ENCODE measurements at regions not wholly inside any gene's neighbourhood (a gene's known extent, or its start where the extent isn't known, plus 50 kb on each side); places are given as distances from the start of the nearest gene placed in this dataset.

GRCh38 chr22:26977741-26978376 is 320.5 kb downstream of the MIAT start:
- no peaks in the 10 kb centered on the region for H3K27me3 ChIP-seq (replicated peaks; ENCODE audit: insufficient read depth, low read depth, low read length, poor library complexity)
- H3K4me1 ChIP-seq (ENCODE audit: insufficient read depth, low read length, poor library complexity, severe bottlenecking): peaks cover 6% of the 10 kb centered on the region
- DNase-seq (ENCODE audit: low spot score): no peak
- ChIA-PET CTCF (no interaction called here), POLR2A (ENCODE audit: low non-redundant PET) (no interaction called here)
- TF ChIP-seq EZH2 (IDR thresholded peaks at IDR 0.05; ENCODE audit: borderline replicate concordance, low read depth, low read length, poor library complexity, severe bottlenecking) (no peak), CTCF (conservative IDR thresholded peaks at IDR 0.05; ENCODE audit: low read depth, low read length) (no peak)
- H3K36me3 ChIP-seq (ENCODE audit: insufficient read depth, low read length, poor library complexity, severe bottlenecking): no peaks in the 10 kb centered on the region
- BruUV-seq (replicated peaks): no TSS peak
- H3K9me3 ChIP-seq (ENCODE audit: low read depth, low read length, poor library complexity, severe bottlenecking): no peaks in the 10 kb centered on the region
- H3K27ac ChIP-seq (ENCODE audit: low read depth, low read length, poor library complexity, severe bottlenecking): no peak overlapping the region
- no peak overlapping the region for H3K4me3 ChIP-seq (ENCODE audit: low read depth, low read length, poor library complexity, severe bottlenecking)
- intact Hi-C loops (cut with micrococcal nuclease; ENCODE audit: unreplicated experiment): no loop called here

GRCh38 chr22:26979294-26979693 is 321.9 kb downstream of the MIAT start:
- no TSS peak for BruUV-seq (replicated peaks)
- Histone ChIP-seq H3K36me3 (ENCODE audit: insufficient read depth, low read length, poor library complexity, severe bottlenecking) (no peaks in the 10 kb centered on the region), H3K4me1 (ENCODE audit: insufficient read depth, low read length, poor library complexity, severe bottlenecking) (peaks cover 6% of the 10 kb centered on the region), H3K9me3 (ENCODE audit: low read depth, low read length, poor library complexity, severe bottlenecking) (no peaks in the 10 kb centered on the region), H3K27me3 (replicated peaks; ENCODE audit: insufficient read depth, low read depth, low read length, poor library complexity) (no peaks in the 10 kb centered on the region), H3K27ac (ENCODE audit: low read depth, low read length, poor library complexity, severe bottlenecking) (no peak overlapping the region), H3K4me3 (ENCODE audit: low read depth, low read length, poor library complexity, severe bottlenecking) (no peak overlapping the region)
- ChIA-PET CTCF (no interaction called here), POLR2A (ENCODE audit: low non-redundant PET) (no interaction called here)
- no peak for TF ChIP-seq EZH2 (IDR thresholded peaks at IDR 0.05; ENCODE audit: borderline replicate concordance, low read depth, low read length, poor library complexity, severe bottlenecking)
- no peak for TF ChIP-seq CTCF (conservative IDR thresholded peaks at IDR 0.05; ENCODE audit: low read depth, low read length)
- intact Hi-C loops (cut with micrococcal nuclease; ENCODE audit: unreplicated experiment): no loop called here
- no peak for DNase-seq (ENCODE audit: low spot score)

GRCh38 chr22:26981111-26981510 is 323.7 kb downstream of the MIAT start:
- no peaks in the 10 kb centered on the region for H3K9me3 ChIP-seq (ENCODE audit: low read depth, low read length, poor library complexity, severe bottlenecking)
- TF ChIP-seq EZH2 (IDR thresholded peaks at IDR 0.05; ENCODE audit: borderline replicate concordance, low read depth, low read length, poor library complexity, severe bottlenecking) (no peak), CTCF (conservative IDR thresholded peaks at IDR 0.05; ENCODE audit: low read depth, low read length) (no peak)
- no peak for DNase-seq (ENCODE audit: low spot score)
- no peak overlapping the region for H3K4me3 ChIP-seq (ENCODE audit: low read depth, low read length, poor library complexity, severe bottlenecking)
- POLR2A ChIA-PET (ENCODE audit: low non-redundant PET): no interaction called here
- H3K27me3 ChIP-seq (replicated peaks; ENCODE audit: insufficient read depth, low read depth, low read length, poor library complexity): no peaks in the 10 kb centered on the region
- intact Hi-C loops (cut with micrococcal nuclease; ENCODE audit: unreplicated experiment): no loop called here
- H3K27ac ChIP-seq (ENCODE audit: low read depth, low read length, poor library complexity, severe bottlenecking): no peak overlapping the region
- CTCF ChIA-PET: no interaction called here
- H3K4me1 ChIP-seq (ENCODE audit: insufficient read depth, low read length, poor library complexity, severe bottlenecking): peaks cover 22% of the 10 kb centered on the region
- H3K36me3 ChIP-seq (ENCODE audit: insufficient read depth, low read length, poor library complexity, severe bottlenecking): no peaks in the 10 kb centered on the region
- no TSS peak for BruUV-seq (replicated peaks)

All from A673 (cell line).